HG03439 (cell line): ENCODE measurements at regions not wholly inside any gene's neighbourhood (a gene's known extent, or its start where the extent isn't known, plus 50 kb on each side); places are given as distances from the start of the nearest gene placed in this dataset.

Source experiments
- ATAC-seq: cut with Tn5 transposase; IDR thresholded peaks from one replicate; pipeline ENCODE4 v1.9.1; 2021; ENCODE audit warnings: mild to moderate bottlenecking, moderate library complexity; ENCODE audit not compliant: unreplicated experiment

- ATAC-seq, result no peak
Measured at GRCh38 chr13:80133631-80134261, 207.2 kb downstream of the SPRY2 start.

- ATAC-seq, result no peak
Measured at GRCh38 chr13:80132741-80133601, 208.0 kb downstream of the SPRY2 start.

- no peak for ATAC-seq
Measured at GRCh38 chr13:80131204-80131603, 209.7 kb downstream of the SPRY2 start.

- ATAC-seq, result no peak
Measured at GRCh38 chr13:80126389-80127068, 214.4 kb downstream of the SPRY2 start.

- no peak for ATAC-seq
Measured at GRCh38 chr13:80123945-80124344, 217.0 kb downstream of the SPRY2 start.

- no peak for ATAC-seq
Measured at GRCh38 chr13:80121038-80121437, 219.9 kb downstream of the SPRY2 start.

GRCh38 chr13:80118506-80118905 is 222.4 kb downstream of the SPRY2 start:
- ATAC-seq, result no peak

- ATAC-seq, result no peak
Measured at GRCh38 chr13:80118099-80118498, 222.8 kb downstream of the SPRY2 start.

GRCh38 chr13:80117515-80117914 is 223.4 kb downstream of the SPRY2 start:
- no peak for ATAC-seq

- no peak for ATAC-seq
Measured at GRCh38 chr13:80116107-80116506, 224.8 kb downstream of the SPRY2 start.

GRCh38 chr13:80115616-80116015 is 225.3 kb downstream of the SPRY2 start:
- ATAC-seq, result no peak

- no peak for ATAC-seq
Measured at GRCh38 chr13:80113714-80114454, 227.0 kb downstream of the SPRY2 start.

GRCh38 chr13:80109303-80109702 is 231.6 kb downstream of the SPRY2 start:
- no peak for ATAC-seq

GRCh38 chr13:80105350-80105749 is 235.6 kb downstream of the SPRY2 start:
- ATAC-seq, result no peak

GRCh38 chr13:80101040-80101439 is 239.9 kb downstream of the SPRY2 start:
- no peak for ATAC-seq

GRCh38 chr13:80100636-80101035 is 240.3 kb downstream of the SPRY2 start:
- no peak for ATAC-seq

GRCh38 chr13:80097561-80097960 is 243.4 kb downstream of the SPRY2 start:
- no peak for ATAC-seq

GRCh38 chr13:80096383-80096782 is 244.5 kb downstream of the SPRY2 start:
- no peak for ATAC-seq

GRCh38 chr13:80094526-80094925 is 246.4 kb downstream of the SPRY2 start:
- no peak for ATAC-seq

- no peak for ATAC-seq
Measured at GRCh38 chr13:80093888-80094287, 247.0 kb downstream of the SPRY2 start.

GRCh38 chr13:80086304-80086721 is 254.6 kb downstream of the SPRY2 start:
- ATAC-seq, result no peak
